Activated CD4-positive, alpha-beta T cell treated with anti-CD3 and anti-CD28 coated beads for 1 hour (primary cell): ENCODE measurements at regions not wholly inside any gene's neighbourhood (a gene's known extent, or its start where the extent isn't known, plus 50 kb on each side); places are given as distances from the start of the nearest gene placed in this dataset.

Experiments used
- DNase-seq: peaks from one replicate; pipeline ENCODE4 v3.0.0-alpha.2; 2020

DNA sequence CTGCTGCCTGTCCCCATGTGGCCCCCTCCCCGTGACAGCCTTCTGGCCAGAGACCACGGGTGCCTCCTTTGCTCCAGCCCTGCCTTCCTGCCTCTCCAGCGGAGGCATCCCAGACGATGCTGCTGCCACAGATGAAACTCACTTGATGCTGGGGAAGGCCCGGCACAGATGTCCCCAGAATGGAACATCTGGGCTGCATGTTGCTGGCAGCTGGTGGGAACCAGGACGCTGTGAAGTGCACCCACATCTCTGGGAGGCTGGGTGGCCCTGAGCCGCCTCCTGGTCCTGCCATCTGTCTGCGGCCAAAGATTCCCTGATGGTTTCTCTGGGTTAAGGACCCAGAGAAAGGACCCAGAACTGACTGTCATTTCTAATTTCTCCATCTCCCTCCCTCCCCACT, 51.9 kb upstream of the PTPRS start:
- DNase-seq: no peak

DNA sequence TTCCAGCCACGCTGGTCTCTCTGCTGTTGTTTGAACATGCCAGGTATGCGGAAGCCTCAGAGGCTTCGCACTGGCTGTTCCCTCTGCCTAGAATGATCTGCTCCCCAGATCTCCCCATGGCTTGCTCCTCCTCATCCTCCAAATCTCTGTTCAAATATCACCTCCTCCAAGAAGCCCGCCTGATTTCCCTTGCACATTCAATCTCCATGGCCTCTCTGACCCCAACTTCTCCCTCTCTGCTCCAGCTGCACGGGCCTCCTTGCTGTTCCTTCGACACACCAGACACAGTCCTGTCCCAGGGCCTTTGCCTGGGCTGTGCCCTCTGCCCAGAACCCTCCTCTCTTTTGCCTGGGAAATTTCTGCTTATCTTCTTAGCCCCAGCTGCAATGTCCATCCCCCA, 52.5 kb upstream of the PTPRS start:
- no peak for DNase-seq

DNA sequence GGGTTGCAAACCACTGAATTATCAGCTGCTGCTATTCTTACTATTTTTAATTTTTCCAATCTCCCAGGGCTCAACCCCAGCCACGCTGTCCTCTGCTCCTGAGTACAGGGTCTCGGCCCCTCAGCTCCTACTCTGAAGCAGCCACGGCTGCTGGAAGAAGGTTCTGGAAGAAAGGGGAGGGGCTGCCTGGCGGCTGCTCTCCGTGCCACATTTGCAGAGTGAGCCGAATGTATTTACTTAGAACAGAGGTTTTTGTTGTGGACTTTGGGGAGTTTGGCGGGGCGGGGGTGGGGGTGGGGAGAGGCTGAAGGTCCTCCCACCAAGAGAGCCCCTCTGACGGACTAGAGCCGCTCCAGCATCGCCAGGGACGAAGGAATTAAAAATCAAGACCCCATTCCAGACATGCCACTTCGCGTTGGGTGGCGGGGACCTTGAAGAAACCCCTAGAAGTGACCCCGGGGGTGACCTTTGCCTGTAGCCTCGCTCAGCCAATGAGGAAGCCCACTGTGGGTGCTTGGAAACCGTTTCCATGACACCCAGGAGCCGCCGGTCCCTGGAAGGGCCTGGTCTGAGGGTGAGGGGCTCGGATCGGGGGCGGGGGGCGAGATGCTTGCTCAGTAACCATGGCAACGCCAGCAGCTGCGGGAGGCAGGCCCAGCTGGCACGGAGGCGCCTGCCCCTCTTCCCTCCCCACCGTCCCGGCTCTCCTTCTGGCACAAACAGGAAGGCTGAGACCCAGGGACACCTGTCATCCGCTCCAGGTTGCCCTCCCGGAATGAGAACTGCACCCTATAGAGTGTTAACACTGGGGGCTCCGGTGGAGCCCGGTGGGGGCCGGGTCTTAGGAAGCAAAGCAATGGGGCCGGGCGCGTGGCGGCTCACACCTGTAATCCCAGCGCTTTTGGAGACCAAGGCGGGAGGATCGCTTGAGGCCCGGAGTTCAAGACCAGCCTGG, 54.2 kb upstream of the PTPRS start:
- DNase-seq: no peak

DNA sequence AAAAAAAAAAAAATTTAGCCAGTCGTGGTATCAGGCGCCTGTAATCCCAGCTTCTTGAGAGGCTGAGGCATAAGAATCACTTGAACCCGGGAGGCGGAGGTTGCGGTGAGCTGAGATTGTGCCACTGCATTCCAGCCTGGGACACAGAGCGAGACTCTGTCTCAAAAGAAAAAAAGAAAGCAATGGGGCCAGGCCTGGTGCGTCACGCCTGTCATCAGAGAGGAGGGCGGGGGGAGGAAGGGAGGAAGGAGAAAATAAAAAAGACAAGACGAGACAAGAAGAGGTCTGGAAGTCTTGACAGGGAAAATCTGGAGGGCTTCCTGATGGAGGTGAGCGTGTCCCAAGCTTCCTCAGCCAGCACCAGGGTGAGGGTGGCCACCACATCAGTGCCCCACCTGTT, 54.9 kb upstream of the PTPRS start:
- no peak for DNase-seq

DNA sequence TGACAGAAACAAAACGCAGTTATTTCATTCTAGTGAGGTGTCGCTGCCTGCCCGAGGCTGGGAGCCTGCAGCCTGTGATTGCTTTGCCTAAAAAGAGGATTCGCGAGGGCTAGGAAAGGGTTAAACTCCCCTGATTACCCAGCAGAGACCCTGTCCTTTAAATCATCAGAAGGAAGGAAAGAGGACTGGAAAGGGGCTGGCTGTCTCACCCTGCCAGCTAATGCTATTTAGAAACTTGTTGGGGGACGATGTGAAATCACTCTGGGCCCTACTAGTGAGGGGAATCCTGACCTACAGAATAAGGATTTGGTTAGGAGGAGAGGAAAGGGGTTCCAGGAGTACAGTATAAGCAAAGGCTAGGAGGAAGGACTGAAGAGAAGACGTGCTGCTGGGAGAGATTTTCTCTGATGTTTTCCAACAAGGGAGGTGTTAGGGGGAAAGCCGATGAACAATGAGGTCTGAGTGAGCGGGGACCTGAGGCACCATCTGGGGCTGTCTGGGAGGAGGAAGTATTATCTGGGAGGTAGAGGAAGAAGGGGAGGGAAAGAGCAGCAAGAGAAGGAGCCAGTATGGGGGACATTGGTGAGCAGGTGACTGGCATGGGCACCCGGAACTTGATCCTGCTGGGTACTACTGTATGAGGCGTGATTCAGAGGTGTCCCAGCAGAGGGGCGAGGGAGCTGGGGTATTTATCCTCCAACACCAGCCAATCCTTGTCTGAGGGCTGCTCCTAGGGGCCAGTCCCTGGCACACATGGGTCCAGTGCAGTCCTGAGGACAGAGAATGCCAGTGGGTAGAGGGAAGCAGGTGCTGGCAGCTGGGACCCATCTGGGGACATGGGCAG, 55.7 kb upstream of the PTPRS start:
- DNase-seq: no peak

DNA sequence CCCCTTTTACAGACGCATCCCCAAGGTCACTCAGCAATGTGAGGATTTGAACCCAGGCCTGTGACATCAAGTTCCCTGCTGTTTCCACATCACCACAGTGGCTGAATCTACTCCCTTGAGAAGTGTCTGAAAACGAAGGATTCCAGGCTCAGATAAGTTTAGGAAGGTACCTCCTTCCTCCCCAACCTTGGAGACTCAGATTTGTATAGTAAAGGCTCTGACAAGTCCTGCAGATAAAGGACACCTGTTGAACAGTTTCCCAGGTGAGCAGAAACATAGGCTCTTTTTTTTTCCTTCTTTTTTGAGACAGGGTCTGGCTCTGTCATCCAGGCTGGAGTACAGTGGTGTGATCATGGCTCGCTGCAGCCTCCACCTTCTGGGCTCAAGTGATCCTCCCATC, 56.4 kb upstream of the PTPRS start:
- no peak for DNase-seq

DNA sequence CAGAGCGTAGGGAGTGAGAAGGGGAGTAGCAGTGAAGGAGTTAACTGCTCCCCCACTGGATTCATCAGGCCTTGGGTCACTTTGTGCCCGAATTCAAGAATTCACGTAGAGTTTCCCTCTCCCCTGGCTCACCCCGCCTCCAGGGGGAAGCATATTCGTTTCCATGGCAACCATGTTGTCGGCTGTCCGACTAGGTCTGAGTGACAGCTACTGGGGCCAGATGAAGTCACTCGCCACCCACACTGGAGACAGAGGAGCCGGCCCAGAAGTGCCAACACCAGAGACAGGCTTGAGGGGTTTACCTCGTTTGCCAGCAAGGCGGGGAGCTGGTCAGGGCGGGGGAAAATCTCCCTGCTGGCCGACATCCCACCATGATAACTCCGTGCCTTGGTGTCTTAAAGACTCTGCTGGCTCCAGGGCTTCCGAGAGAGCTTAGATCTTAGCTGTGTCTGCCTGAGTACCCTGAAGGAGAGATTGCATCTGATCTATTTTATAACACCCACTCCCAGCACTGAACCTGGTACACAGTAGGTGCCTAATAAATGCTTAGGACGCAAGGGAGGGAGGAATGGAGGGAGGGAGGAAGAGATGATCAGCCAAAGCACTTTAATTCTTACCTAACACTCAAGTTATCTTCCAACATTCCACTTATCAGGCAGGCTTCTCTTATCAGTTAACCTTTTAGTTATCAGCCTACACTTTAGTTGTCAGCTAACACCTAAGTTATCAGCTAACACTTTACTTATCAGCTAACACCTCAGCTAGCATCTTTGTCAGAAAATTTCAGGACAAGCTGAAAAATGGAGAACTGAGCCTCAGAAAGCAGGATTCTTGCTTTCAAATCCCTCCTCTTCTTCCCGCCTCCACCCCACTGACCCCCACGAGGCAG, 57.2 kb upstream of the ZNRF4 start:
- no peak for DNase-seq

DNA sequence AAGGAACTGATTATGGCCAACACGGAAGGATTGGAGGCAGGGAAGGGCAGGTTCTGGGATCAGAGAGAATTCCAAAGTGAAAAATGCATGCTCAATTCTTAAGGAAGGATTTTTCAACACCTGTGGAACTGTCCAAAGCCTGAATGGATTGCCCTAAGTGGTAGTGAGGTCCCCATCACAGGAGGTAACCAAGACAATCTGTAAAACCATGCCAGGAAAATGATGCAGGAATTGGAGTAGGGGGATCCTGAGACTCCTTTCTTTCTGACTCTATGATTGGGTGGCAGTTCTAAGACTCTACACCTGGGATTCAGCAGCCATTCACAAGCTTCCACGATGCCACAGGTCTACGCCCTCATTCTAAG, 56.5 kb upstream of the ZNRF4 start:
- no peak for DNase-seq

DNA sequence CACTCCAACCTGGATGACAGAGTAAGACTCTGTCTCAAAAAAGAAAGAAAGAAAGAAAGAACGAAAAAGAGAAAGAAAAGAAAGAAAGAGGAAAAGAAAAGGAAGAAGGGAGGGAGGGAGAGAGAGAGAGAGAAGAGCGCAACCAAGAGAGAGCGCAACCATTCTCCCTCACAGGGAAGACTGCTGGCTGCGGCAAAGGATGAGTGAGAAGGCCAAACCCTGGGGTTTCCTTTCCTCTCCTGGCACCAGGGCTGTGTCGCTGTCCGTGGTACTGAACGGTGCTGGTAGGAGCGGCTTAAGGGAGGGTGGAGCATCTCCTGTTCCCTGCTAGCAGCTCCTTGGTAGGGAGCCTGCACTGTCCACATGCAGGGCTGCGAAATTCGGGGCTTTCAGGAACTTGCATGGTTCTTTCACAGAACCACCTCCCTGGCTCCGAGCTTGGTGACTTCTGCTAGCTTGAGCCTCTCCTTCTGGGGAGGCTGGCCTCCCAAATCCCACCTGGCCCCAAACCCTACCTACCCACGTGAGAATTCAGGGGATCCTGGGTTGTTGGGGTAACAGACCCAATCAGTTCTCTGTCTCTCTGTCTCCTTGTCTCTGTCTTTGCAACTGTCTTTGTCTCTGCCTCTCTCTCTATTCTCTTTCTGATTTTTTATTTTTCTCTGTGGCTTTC, 51.1 kb upstream of the ZNRF4 start:
- DNase-seq: peak; percentile 13
